ENCODE measurements at regions not wholly inside any gene's neighbourhood (a gene's known extent, or its start where the extent isn't known, plus 50 kb on each side); places are given as distances from the start of the nearest gene placed in this dataset.
"Not testable (repeated sequence)": the region's sequence is repeated elsewhere in the genome, so short reads cannot be mapped to it uniquely, and the experiment has no call there.

GRCh38 chr1:222065234-222065633 is 323.3 kb upstream of the DUSP10 start:
- no peak for DNase-seq (ENCODE audit: low spot score)

GRCh38 chr1:222064388-222065211 is 322.7 kb upstream of the DUSP10 start:
- DNase-seq (ENCODE audit: low spot score): no peak

GRCh38 chr1:222062640-222063039 is 320.8 kb upstream of the DUSP10 start:
- DNase-seq (ENCODE audit: low spot score): no peak

- no peak for DNase-seq (ENCODE audit: low spot score)
These were observed 319.9 kb upstream of the DUSP10 start for GRCh38 chr1:222061711-222062359.

GRCh38 chr1:222060210-222060916 is 318.5 kb upstream of the DUSP10 start:
- DNase-seq (ENCODE audit: low spot score): no peak

GRCh38 chr1:222058249-222058648 is 316.4 kb upstream of the DUSP10 start:
- DNase-seq (ENCODE audit: low spot score): no peak

GRCh38 chr1:222057162-222057561 is 315.3 kb upstream of the DUSP10 start:
- no peak for DNase-seq (ENCODE audit: low spot score)

GRCh38 chr1:222054416-222054815 is 312.5 kb upstream of the DUSP10 start:
- DNase-seq (ENCODE audit: low spot score): no peak

GRCh38 chr1:222053790-222054294 is 312.0 kb upstream of the DUSP10 start:
- no peak for DNase-seq (ENCODE audit: low spot score)

GRCh38 chr1:222051311-222051710 is 309.4 kb upstream of the DUSP10 start:
- DNase-seq (ENCODE audit: low spot score): not testable (repeated sequence)

GRCh38 chr1:222049661-222050060 is 307.8 kb upstream of the DUSP10 start:
- not testable (repeated sequence) for DNase-seq (ENCODE audit: low spot score)

- no peak for DNase-seq (ENCODE audit: low spot score)
These were observed 307.3 kb upstream of the DUSP10 start for GRCh38 chr1:222049176-222049575.

- DNase-seq (ENCODE audit: low spot score): no peak
These were observed 306.3 kb upstream of the DUSP10 start for GRCh38 chr1:222048094-222048595.

GRCh38 chr1:222047366-222047765 is 305.5 kb upstream of the DUSP10 start:
- DNase-seq (ENCODE audit: low spot score): no peak

- DNase-seq (ENCODE audit: low spot score): no peak
These were observed 304.9 kb upstream of the DUSP10 start for GRCh38 chr1:222046684-222047263.

- no peak for DNase-seq (ENCODE audit: low spot score)
These were observed 303.9 kb upstream of the DUSP10 start for GRCh38 chr1:222045786-222046185.

- no peak for DNase-seq (ENCODE audit: low spot score)
These were observed 303.3 kb upstream of the DUSP10 start for GRCh38 chr1:222045236-222045635.

- DNase-seq (ENCODE audit: low spot score): no peak
These were observed 301.8 kb upstream of the DUSP10 start for GRCh38 chr1:222043444-222044292.

GRCh38 chr1:222042120-222042519 is 300.2 kb upstream of the DUSP10 start:
- DNase-seq (ENCODE audit: low spot score): no peak

GRCh38 chr1:222040955-222041354 is 299.1 kb upstream of the DUSP10 start:
- DNase-seq (ENCODE audit: low spot score): no peak

GRCh38 chr1:222040121-222040805 is 298.4 kb upstream of the DUSP10 start:
- no peak for DNase-seq (ENCODE audit: low spot score)

Measured in hematopoietic multipotent progenitor cell treated with erythropoietin and hydrocortisone succinate and interleukin-3 and kit ligand, for 17 days (in vitro differentiated cells).